GM18870 (cell line): ENCODE measurements at regions not wholly inside any gene's neighbourhood (a gene's known extent, or its start where the extent isn't known, plus 50 kb on each side); places are given as distances from the start of the nearest gene placed in this dataset.

Source experiments
- ATAC-seq: cut with Tn5 transposase; IDR thresholded peaks from one replicate; pipeline ENCODE4 v1.9.1; 2021; ENCODE audit warnings: moderate library complexity; ENCODE audit not compliant: unreplicated experiment

DNA sequence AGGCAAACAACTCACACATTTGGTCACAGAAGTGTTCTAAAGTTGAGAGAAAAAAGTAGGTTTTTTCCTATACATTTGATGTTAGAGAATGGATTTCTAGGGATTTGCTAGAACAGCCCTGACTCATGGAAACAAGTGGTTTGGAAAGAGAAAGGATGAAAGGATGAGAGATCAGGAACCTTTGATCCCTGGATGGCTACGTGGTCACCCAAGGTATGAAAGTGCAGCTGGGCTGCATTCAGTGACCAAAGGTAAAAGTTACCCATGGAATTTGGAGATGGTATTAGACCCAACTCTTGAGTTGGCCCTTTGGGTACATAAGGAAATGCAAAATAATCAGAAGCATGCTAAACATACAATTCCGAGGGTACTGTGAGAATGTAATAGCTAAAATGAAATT is 61.3 kb upstream of the SPIN1 start:
- no peak for ATAC-seq

DNA sequence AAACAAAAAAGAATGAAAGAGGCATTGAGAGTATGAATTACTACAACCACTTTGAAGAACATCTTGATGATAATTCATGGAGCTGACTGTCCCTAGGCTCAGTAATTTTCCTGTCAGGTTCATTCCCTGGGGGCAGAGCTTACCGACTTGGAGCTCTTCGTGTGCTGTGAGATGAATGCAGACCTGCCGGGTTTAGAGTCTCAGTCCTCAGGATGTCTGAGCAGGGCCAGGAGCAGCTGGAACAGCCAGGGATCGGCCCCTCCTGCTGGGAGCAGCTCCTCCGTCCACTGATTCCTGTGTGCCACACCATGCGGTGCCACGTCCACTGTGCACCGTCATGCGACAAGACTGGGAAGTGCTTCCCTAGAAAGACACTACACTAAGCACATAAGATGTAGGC is 62.2 kb upstream of the SPIN1 start:
- no peak for ATAC-seq

DNA sequence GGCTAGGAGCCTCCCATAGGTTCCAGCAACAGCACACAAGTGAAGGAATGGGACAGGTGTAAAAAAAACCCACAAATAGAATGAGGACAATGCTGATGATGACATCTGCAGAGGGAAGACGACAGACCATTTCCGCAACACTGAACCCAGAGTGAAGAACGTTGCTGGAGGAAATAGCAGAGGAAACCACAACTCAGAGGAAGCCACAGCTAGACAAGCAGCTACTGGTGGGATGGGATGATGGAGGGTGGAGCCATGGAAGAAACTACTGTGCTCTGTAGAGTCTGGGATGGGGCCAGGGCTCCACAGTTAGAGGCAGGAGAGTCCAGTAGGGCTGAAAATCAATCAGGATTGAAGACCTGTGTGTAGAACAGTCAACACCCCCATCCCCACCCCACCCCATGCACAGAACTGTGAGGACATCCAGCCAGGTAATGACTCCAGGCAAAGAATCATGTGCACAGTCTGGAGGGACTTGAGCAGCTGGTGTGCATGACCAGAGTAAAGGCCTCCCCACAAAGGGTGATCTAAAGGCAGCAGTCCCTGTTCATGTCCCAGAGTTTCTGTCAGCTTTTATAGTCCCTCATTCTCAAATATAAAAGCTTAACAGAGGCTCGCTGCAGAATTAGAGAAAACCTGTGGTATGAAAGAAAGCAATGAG is 65.2 kb upstream of the SPIN1 start:
- ATAC-seq, result no peak

DNA sequence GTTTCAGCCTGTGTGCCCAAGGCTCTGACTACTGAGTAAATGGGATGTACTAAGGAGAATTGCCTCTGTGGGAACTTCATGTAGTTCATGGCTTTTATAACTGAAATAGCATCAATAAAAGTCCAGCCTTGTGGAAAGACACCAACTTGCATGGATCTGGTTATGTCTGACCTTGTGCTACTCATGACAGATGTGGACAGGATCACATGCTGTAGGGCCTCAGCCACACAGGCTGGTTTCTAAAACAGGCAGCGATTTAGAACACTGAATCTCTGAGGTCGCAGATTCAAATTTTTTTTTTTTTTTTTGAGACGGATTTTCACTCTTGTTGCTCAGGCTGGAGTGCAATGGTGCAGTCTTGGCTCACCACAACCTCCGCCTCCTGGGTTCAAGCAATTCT is 66.5 kb upstream of the SPIN1 start:
- ATAC-seq, result no peak

DNA sequence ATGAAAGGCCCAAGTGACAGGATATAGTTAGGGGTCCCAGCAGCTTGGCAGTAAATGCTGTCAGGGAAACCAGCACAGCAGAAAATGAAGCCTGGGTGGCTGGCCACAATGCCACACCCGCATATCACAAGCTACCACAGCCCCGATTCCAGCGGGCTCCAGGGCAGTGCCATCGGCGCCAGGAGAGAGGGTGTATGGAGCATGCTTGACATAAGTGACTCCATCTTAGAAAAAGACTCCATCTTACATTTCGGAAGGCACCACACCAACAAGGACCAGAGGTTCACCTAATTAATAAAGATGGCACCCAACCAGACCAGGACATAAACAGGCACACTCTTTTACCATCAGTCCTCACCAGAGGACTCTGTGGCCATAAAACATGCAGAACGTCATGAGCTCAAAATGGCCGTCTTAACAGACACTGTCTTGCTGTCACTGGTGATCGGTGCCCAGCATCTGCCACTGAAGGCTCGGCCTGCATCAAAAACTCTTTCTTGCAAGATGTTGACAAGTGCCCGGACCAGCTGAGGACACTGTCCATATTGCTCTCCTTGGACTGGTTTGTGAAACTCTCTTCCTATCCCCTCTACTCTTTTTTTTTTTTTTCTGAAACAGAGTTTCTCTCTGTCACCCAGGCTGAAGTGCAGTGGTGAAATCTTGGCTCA is 67.4 kb upstream of the SPIN1 start:
- ATAC-seq, result no peak

DNA sequence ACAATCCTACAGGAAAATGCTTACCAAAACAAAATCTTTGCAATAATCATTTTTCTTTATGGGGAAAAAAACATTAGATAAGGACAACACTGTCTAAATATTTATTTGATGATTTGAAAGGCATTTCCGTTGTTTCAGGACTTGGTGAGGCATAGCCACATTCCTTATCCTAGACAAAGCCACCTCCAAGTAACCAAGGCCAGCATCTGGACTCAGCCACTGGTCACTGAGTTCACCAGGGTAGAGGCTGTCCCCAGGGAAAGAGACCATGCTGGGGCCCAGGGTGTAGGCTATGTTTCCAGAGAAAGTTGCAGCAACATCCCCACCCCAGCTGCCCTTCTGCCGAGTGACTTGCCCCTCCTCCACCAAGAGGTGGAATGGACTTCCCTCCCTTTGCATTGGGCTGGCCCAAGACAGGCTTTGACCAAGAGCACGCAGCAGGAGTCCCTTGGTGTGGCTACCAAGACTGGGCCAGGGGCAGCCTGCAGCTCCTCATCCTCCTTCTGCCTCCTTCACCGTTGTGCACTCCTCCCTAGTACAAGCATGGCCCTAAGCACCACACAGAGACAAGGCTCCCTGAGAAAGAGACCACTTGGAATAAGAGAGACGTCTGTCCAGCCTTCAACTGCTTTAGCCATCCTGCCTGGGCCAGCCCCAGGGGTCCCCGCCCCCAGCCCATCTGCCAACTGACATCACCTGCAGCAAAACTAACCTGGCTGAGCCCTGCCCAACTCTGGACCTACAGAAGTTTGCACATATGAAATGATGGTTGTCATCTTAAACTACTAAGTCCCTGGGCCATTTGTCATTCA is 68.1 kb upstream of the SPIN1 start:
- ATAC-seq, result no peak

DNA sequence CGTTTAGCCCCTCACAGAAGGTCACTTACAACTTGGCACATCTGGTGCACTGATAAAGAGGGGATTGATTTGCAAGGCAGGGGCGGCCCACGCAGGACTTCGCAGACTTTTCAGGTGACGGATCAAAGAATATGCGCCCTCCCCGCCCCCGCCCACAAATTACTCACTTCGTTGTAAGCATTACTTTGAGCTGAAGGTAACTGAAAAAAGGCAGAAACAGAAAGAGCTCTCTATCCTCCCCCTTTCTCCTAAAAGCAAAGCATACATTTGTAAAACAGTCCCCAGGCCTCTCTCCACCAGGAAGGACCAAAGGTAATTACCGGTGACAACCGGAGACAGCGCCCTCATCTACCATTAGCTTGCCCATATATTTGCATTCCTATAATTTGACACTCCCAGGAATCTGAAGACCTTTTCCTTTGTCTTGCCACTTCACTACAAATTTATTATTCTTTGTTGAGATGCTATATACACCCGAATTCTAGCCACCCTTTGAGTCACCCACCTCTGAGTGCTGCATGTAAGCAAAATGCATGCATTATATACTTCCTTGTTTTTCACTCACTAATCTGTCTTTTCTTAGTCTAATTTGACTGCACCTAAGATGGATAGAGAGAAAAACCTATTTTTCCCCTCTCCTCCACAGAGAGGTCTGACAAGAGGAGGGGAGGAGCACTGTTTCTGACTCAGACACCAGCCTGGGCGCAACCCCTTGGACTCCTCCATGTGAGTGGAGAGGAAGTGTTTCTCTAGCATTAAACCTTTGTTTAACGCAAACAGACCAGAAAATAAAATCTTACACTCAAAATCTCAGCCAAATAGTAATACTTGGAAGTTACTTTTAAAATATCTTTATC is 74.7 kb upstream of the SPIN1 start:
- no peak for ATAC-seq

DNA sequence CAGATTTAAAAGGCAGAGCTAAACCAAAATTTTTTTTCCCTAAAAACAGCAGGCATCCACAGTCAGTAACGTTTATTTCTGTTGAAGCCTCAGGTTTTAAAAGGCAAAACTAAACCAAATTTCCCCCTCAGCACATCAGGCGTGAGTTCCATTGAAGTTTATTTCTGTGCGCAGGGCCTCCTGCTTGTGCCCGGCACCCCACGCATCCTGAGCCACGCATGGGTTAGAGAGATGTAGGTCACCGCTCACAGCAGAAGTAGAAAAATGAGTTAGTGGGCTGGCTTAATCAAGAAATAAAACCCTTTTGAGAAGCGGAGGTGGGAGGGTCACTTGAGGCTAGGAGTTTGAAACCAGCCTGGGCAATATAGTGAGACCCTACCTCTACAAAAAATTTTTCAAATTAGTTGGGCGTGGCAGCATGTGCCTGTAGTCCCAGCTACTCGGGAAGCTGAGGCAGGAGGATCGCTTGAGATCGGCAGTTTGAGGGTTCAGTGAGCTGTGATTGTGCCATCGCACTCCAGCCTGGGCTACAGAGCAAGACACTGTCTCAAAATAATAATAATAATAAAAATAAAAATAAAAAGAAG is 75.6 kb upstream of the SPIN1 start:
- no peak for ATAC-seq

DNA sequence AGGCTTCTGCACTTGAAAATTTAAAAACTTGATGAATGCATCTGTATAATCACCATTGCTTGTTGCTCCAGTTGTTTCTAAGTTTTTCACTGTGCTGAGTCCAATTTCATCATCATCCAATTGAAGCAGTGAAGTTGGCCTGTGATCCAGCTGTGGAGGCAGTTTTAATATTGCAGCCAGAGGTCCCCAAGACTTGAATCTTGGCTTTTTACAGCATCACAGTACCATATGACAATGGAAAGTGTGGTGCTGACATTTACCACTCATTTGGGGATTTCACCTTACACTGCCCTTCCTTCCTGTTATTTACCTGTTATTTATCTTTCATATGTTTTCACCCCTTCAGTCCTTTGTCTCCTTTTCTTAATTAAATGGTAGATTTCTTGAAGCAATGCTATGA is 76.2 kb upstream of the SPIN1 start:
- no peak for ATAC-seq

DNA sequence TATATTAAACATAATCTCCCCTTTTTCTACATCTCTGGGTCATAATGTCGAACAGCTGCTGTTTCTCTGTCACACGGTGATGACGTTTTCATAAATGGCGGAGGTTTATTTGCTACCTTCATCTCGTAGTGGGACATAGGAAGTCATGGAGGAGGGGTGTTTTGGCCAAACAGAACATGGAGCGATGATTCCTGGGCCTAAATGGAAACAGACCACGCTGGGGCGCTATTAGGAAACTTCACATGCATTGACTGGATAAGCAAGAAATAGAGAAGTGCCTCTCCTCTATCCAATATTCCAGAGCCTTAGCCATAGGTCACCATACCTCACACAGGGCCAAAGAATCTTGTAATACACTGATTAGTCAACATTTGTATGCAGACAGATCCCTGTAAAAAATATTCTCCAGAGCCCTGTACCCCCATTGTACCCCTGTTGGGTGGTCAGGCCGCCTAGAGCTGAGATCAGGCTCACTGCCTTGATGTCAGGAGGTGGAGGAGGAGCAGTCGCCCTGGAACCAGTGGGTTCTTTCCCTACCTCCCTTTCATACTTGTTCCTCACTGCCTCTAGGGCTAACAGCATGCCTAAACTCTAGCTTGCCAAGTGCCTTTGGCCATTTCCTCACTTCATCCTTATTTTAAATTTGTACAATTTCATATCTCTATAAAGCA is 77.8 kb upstream of the SPIN1 start:
- no peak for ATAC-seq

DNA sequence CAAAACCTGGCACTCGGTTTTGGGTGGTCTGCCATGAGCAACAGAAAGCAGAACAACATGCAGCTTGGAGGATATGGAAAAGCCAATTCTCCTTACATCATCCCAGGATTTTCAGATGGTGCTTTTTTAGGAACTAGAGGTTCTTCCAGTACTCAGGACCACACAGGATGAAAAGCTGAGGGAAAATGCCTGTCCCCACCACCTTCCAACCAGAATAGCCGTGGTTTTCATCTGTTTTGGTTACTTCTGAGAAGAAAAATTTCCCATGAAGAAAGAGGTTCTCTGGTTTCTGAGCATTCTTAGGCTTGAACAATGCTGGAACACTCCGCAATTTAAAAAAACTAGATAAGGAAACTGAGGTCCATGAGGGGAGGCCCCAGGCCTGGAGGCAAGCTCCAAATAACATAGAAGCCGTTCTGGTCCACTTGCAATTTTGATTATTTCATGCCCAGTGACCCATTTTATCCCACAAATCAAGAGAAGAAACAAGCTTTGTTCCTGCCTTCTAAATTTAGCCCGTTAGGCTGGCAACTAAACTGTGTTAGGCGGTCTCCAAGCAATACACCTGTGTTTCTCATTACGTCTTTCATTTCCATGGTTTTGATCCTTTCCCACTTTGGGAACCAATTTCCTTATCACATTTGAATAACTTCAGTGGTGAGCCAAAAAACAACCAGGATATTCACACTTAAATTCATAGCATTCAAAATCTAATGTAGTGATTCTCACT is 79.2 kb upstream of the SPIN1 start:
- ATAC-seq, result no peak

DNA sequence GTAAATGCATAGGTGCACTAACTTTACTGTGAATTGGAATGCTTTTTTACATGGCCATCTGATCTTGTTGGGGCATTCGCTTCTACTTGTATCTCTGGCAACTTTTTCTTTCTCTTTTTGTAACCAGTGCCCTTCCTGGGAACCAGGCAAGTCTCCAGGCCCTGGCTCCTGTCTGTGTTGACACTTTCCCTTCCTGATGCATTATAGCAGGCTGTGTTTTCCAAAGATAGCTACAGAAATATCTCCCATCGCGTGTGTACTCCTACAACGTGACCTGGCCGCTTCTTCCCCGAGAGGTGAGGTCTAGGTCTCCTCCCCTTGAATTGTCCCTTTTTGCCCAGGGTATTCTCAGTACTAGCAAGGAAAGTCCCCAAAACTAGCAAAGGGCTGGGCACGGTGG is 81.1 kb upstream of the SPIN1 start:
- no peak for ATAC-seq

DNA sequence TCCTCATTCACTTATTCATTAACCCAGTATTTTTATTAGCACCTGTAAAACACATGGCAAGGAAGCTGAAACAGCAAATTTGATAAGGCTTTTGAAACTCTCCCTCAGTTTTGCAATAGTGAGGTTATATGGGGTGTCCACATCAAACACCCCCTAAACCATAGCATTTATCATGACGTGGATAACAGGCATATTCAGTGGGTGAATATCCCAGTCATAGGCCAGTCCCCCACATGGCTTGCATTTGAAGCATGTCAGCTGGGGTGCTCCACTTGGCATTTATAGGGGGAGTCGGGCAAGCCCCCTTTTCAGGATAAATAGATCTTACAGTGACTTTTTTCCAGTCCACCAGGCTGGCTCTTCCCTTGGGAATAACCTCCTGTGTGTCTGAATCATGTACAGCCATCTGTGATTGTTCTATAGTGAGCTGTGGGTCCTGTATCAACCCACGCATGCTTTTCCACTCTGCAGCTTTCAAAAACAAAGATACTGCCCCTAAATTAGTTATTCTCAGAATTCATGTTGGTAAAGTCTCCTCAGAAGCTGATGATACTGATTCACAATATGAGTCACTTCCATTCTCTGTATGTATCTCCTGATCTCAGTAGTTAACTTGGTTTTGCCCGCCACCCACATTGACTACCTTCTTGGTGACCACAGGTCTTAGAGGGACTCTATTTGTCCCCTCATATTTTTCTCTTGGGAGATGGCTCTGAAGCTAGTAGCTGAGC is 84.4 kb upstream of the SPIN1 start:
- peak; percentile 91 for ATAC-seq

DNA sequence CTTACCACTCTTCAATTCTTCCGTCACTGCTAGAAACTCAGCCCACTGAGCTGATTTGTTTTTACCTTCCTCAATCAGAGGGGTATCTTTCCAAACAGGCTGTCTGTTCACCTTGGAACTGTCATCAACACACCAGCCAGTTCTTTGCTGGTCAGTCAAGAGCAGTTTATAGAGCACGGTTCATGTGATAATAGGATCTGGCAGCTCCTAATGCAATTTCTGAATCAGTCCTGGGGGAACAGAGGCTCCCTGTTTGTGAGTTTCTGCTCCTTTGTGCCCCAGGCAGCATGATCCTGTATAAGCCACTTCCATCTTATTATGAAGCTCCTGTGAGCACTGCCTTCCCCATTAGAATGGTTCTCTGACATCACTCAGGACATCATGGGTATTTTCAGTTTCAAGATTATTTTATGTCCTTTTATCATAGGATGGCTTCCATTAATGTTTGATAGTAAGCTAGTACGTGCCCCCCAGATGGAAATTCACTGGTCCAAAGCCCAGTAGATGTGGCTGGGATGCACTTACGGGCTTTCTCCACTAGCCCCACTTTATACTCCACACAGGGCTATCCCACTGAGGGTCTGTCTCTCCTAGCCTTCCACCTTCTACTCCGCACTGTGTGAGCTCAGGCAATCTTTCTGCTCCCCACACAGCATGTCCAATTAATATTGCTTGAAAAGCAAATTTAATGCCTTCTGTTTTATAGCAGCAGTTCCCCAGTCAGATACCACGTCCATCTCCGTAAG is 85.5 kb upstream of the SPIN1 start:
- no peak for ATAC-seq

DNA sequence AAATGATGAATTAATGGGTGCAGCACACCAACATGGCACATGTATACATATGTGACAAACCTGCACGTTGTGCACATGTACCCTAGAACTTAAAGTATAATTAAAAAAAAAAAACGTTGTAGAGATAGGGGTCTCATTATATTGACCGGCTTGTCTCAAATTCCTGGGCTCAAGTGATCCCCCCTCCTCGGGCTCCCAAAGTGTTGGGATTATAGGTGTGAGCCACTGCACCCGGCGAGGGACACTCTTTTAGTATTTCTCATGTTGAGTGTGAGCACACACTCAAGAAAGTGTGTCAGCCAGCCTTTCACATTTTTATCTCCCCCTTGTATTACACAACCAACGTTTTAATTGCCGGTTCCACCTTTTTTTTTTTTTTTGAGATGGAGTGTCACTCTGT is 87.7 kb upstream of the SPIN1 start:
- no peak for ATAC-seq

DNA sequence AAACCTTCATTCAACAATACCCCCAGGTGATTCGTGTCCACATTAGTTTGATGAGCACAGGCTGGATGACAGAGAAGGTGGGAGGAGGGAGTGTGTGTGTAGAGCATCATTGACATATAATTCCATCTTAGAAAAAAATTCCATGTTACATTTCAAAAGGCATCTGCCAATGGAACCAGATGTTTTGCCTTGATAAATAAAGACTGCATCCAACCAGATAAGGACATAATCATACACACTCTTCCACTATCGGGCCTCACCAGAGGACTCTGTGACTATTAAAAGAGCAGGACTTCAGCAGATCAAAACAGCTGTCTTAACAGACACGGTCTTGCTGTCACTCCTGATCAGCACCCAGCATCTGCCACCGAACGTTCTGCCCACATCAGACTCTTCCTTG is 96.4 kb upstream of the SPIN1 start:
- no peak for ATAC-seq

DNA sequence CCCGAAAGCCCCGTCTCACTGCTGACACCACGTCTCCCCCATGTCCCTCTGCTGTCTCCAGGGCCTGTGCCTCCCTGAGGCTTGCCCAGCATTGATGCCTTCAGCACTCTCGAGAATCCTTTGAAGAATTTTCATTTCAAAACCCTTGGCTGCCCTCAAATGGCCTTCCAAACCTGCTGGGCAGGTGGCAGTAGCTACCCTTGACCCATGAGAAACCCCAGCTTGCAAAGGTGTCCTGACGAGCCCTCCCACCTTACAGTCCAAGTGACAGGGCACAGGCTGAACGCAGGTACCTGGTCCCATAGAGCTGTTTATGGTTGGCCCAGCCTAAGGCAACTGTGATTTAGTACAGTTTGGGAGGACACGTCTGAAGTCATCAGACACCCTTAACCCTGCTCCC is 97.2 kb upstream of the SPIN1 start:
- ATAC-seq, result no peak

DNA sequence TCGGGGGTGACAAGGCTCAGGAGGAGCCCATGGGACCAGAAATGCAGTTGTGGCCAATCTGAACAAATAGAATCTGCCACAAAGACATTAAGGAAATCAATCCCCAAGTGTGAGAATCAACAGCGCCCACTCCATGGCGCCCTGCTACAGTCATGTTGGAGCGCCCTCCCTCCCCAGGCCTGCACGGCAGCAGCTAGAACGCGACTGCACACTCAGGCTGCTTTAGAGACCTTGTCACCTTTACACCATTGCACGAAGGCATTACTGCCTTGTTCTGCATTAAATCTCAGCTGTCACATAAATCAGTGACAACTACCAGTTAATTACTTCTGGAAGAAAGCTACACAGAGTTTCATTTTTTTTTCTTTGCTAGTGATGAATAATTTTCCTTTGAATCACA is 98.7 kb upstream of the SPIN1 start:
- no peak for ATAC-seq
